Cardiac muscle cell (in vitro differentiated cells and primary cell): ENCODE measurements at regions not wholly inside any gene's neighbourhood (a gene's known extent, or its start where the extent isn't known, plus 50 kb on each side); places are given as distances from the start of the nearest gene placed in this dataset.
"Not testable (repeated sequence)": the region's sequence is repeated elsewhere in the genome, so short reads cannot be mapped to it uniquely, and the experiment has no call there.

Experiments
- DNase-seq, 2 donors: peaks; one replicate each; pipeline versions ENCODE4 v3.0.0 to v3.0.0-alpha.2; 2010 to 2017; ENCODE audit warnings: low read depth in 1 of 2, low spot score in 1 of 2
- H3K27ac ChIP-seq: fragments of 200-600 bp; sonication (generic); 2 replicates; pipeline ENCODE4 v1.5.1; 2016
- H3K27me3 ChIP-seq: fragments of 200-600 bp; sonication (generic); 2 replicates; pipeline ENCODE4 v1.6.0; 2016; ENCODE audit warnings: control low read depth
- H3K36me3 ChIP-seq: fragments of 200-600 bp; sonication (generic); 2 replicates; pipeline ENCODE4 v1.5.1; 2016; ENCODE audit warnings: control low read depth
- H3K4me1 ChIP-seq: fragments of 200-600 bp; sonication (generic); 2 replicates; pipeline ENCODE4 v1.8.1; 2017; ENCODE audit warnings: low read depth, mild to moderate bottlenecking, mixed run types
- H3K4me3 ChIP-seq: fragments of 200-600 bp; sonication (generic); 2 replicates; pipeline ENCODE4 v1.5.1; 2016; ENCODE audit warnings: mild to moderate bottlenecking
- H3K9me3 ChIP-seq: fragments of 200-600 bp; sonication (generic); 2 replicates; pipeline ENCODE4 v1.5.1; 2017; ENCODE audit warnings: low read depth, mild to moderate bottlenecking, control low read depth
- CTCF ChIP-seq: IDR thresholded peaks from 2 replicates; pipeline ENCODE4 v1.5.1; 2012; ENCODE audit warnings: low read depth, mild to moderate bottlenecking, low read length

DNA sequence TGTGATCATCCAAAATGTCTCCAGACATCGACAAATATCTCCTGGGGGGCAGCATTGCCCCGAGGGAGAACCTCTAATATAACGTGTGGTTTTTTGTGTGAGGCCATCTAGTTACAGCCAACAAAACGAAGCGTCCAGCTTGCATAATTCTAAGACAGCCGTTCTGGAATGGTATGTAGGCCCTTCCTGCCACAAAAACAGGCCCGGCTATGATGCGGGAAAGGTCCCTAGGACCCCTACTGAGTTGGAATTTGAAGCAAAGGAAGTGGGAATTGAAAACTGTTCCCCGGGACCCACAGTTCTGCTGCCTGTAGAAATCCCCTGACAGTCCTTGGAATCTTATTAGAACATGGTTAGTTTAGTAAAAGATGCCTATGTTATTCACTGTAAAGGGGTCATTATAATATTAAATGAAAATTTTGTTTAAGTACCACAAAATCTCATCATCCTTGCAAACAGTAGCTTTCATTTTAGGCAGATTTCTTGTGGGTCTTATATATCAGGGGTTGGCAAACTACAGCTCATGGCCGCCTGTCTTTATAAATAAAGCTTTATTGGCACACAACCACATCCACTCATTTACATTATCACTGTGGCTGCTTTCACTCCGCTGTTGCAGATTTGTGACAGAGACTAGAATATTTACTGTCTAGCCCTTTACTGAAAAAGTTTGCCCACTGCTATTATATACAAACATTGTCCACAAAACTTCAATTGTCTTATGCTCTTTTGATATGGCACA is 70.7 kb downstream of the MSX2 start:
- TF ChIP-seq CTCF = no peak
- H3K4me1 ChIP-seq = peaks cover 6% of the 10 kb centered on the region
- no peaks in the 10 kb centered on the region for H3K27me3 ChIP-seq
- no peaks in the 10 kb centered on the region for H3K36me3 ChIP-seq
- no peak overlapping the region for H3K27ac ChIP-seq
- no peak overlapping the region for H3K4me3 ChIP-seq
- H3K9me3 ChIP-seq = no peaks in the 10 kb centered on the region
- peak in 1 of 2 donors; percentile 49 for DNase-seq

GRCh38 chr5:174793684-174794328 is 69.4 kb downstream of the MSX2 start:
- H3K9me3 ChIP-seq = no peaks in the 10 kb centered on the region
- no peaks in the 10 kb centered on the region for H3K27me3 ChIP-seq
- H3K4me3 ChIP-seq = no peak overlapping the region
- TF ChIP-seq CTCF = peak; percentile 95
- DNase-seq = peak; percentile 66 to 74
- no peaks in the 10 kb centered on the region for H3K36me3 ChIP-seq
- H3K27ac ChIP-seq = no peak overlapping the region
- peaks cover 6% of the 10 kb centered on the region for H3K4me1 ChIP-seq

GRCh38 chr5:174793076-174793475 is 68.7 kb downstream of the MSX2 start:
- no peak for DNase-seq
- H3K4me1 ChIP-seq = peaks cover 6% of the 10 kb centered on the region

DNA sequence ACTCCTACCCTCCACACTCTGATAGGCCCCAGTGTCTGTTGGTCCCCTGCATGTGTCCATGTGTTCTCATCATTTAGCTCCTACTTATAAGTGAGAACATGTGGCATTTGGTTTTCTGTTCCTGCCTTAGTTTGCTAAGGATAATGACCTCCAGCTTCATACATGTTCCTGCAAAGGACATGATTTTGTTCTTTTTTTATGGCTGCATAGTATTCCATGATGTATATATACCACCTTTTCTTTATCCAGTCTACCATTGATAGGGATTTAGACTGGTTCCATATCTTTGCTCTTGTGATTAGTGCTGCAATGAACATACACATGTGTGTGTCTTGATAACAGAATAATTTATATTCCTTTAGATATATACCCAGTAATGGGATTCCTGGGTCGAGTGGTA is 67.9 kb downstream of the MSX2 start:
- H3K27me3 ChIP-seq, H3K4me1 ChIP-seq, H3K4me3 ChIP-seq, H3K36me3 ChIP-seq, H3K27ac ChIP-seq, H3K9me3 ChIP-seq, DNase-seq: not testable (repeated sequence)

More at GRCh38 chr5:174793076-174793475, 68.7 kb downstream of the MSX2 start:
- H3K27me3 ChIP-seq = no peaks in the 10 kb centered on the region
- H3K9me3 ChIP-seq = no peaks in the 10 kb centered on the region
- TF ChIP-seq CTCF = no peak
- H3K4me3 ChIP-seq = no peak overlapping the region
- H3K36me3 ChIP-seq = no peaks in the 10 kb centered on the region
- H3K27ac ChIP-seq = no peak overlapping the region

DNA sequence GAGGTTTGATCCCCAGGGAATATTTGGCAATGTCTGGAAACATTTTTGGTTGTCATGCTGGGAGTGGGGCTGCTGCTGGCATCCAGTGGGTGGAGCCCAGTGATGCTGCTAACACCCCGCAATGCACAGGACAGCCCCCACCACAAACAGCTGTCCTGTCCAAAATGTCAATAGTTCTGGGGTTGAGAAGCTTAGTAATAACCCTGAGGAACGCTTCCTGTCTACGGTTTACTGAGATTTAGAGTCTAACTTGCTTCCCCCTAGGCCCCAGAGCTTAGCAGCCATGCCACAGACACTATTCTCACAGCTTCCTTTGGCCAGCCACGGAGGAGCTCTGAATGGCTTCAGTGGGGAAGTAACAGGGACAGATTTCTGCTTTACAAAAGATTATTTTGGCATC is 66.5 kb downstream of the MSX2 start:
- DNase-seq = peak in 1 of 2 donors; percentile 39
- H3K4me1 ChIP-seq = peaks cover 6% of the 10 kb centered on the region
- H3K9me3 ChIP-seq = no peaks in the 10 kb centered on the region
- no peaks in the 10 kb centered on the region for H3K36me3 ChIP-seq
- no peak for TF ChIP-seq CTCF
- no peaks in the 10 kb centered on the region for H3K27me3 ChIP-seq
- peak overlapping the region; percentile 50 for H3K27ac ChIP-seq
- H3K4me3 ChIP-seq = no peak overlapping the region

GRCh38 chr5:174789596-174789995 is 65.2 kb downstream of the MSX2 start:
- no peaks in the 10 kb centered on the region for H3K9me3 ChIP-seq
- no peak overlapping the region for H3K27ac ChIP-seq
- DNase-seq = no peak
- H3K4me3 ChIP-seq = no peak overlapping the region
- H3K4me1 ChIP-seq = peaks cover 6% of the 10 kb centered on the region
- TF ChIP-seq CTCF = no peak
- H3K27me3 ChIP-seq = no peaks in the 10 kb centered on the region
- no peaks in the 10 kb centered on the region for H3K36me3 ChIP-seq
